Psoas muscle (tissue), 7 donors: ENCODE measurements at regions not wholly inside any gene's neighbourhood (a gene's known extent, or its start where the extent isn't known, plus 50 kb on each side); places are given as distances from the start of the nearest gene placed in this dataset.

Experiments
- ATAC-seq, 4 donors: fragments of 200-7000 bp; cut with Tn5 transposase; one replicate each; pipeline ENCODE4 v1.9.1; 2020; ENCODE audit warnings: moderate library complexity in 3 of 4, mild to moderate bottlenecking in 2 of 4
- DNase-seq, 2 donors: peaks; one replicate each; pipeline ENCODE4 v3.0.0-alpha.2; 2020
- H3K27ac ChIP-seq: fragments of 200-600 bp; one replicate; pipeline ENCODE4 v1.8.0; 2022
- H3K27me3 ChIP-seq, 3 donors: fragments of 200-600 bp in 1 of 3; one replicate each; pipeline versions ENCODE4 v1.6.1 to v1.8.0; 2013 to 2022; ENCODE audit warnings: low read length in 2 of 3, mild to moderate bottlenecking in 2 of 3, moderate library complexity in 1 of 3; ENCODE audit not compliant: insufficient read depth in 3 of 3
- H3K36me3 ChIP-seq, 2 donors: fragments of 200-600 bp in 1 of 2; one replicate each; pipeline versions ENCODE4 v1.6.1 to v1.8.0; 2013 to 2022; ENCODE audit warnings: low read depth in 1 of 2, mild to moderate bottlenecking in 1 of 2, moderate library complexity in 1 of 2; ENCODE audit not compliant: insufficient read depth in 1 of 2
- H3K4me1 ChIP-seq: fragments of 200-600 bp; one replicate; pipeline ENCODE4 v1.8.0; 2022
- H3K4me3 ChIP-seq: fragments of 200-600 bp; one replicate; pipeline ENCODE4 v1.8.0; 2022; ENCODE audit warnings: mild to moderate bottlenecking
- H3K9me3 ChIP-seq: fragments of 200-600 bp; one replicate; pipeline ENCODE4 v1.8.0; 2022
- WGBS, 3 donors: extraction: QIAGEN DNeasy Blood & Tissue Kit; methylation state at CpG; one replicate each; pipeline versions ENCODE4 v1.1.6 to v1.1.7; 2013; 5-methylcytosine and 5-hydroxymethylcytosine counted together
- intact Hi-C, 2 donors: fragments of 100-400 bp; cut with DNase I; formaldehyde crosslinking; loops; one replicate each; pipeline versions ENCODE4 v1.11.0 to v1.14.2; 2022
- TF ChIP-seq, protein P1 (sequence below): fragments of 200-600 bp; IDR thresholded peaks from one replicate; pipeline ENCODE4 v1.8.0; 2022; ENCODE audit warnings: antibody characterized with exemption
- donor health status: healthy with polysubstance abuse.
- donor health status: DM: no; HTN: no; CAD: no; lungs with moderate emphysema.
- donor health status: Bipolar disorder and iron deficiency.
- donor health status: healthy.
- donor health status: DM: yes; HTN: yes; CAD: no.
- donor health status: DM: no; HTN: no; CAD: no.
- donor health status: DM: yes; HTN: yes; CAD: no.

DNA sequence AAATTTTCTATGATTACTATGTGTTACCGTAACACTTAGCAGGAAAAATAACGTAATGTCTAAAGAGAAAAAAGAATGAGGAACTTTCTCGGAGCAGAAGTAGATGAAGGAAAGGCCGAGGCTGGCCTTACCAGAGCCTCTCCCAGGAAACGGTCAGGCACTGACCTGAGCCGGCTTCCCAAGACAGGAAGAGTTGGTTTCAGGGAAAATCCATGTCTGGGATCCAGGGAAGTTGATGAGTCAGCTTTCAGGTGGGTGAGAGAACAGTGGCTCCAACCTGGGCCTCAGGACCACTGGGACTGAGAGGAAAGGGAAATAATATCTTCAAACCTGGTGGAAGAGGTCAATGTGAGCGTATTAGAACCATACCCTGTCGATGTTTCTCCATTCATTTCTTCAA, 93.3 kb upstream of the UBL3 start:
- Histone ChIP-seq H3K4me3 (no peak overlapping the region), H3K36me3 (no peaks in the 10 kb centered on the region), H3K27ac (no peak overlapping the region), H3K9me3 (no peaks in the 10 kb centered on the region), H3K27me3 (no peaks in the 10 kb centered on the region), H3K4me1 (no peaks in the 10 kb centered on the region)
- ATAC-seq (no peak), DNase-seq (no peak)
- intact Hi-C loops = no loop called here
- TF ChIP-seq, protein P1, sequence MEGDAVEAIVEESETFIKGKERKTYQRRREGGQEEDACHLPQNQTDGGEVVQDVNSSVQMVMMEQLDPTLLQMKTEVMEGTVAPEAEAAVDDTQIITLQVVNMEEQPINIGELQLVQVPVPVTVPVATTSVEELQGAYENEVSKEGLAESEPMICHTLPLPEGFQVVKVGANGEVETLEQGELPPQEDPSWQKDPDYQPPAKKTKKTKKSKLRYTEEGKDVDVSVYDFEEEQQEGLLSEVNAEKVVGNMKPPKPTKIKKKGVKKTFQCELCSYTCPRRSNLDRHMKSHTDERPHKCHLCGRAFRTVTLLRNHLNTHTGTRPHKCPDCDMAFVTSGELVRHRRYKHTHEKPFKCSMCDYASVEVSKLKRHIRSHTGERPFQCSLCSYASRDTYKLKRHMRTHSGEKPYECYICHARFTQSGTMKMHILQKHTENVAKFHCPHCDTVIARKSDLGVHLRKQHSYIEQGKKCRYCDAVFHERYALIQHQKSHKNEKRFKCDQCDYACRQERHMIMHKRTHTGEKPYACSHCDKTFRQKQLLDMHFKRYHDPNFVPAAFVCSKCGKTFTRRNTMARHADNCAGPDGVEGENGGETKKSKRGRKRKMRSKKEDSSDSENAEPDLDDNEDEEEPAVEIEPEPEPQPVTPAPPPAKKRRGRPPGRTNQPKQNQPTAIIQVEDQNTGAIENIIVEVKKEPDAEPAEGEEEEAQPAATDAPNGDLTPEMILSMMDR = no peak
- 79 to 81% (median 80%) methylated on average over 8 of the region's 8 CpGs for WGBS, 3 donors

- H3K4me3 ChIP-seq = no peak overlapping the region
- intact Hi-C loops = no loop called here
- no peak overlapping the region for H3K27ac ChIP-seq
- no peak for DNase-seq
- no peaks in the 10 kb centered on the region for H3K9me3 ChIP-seq
- ATAC-seq = no peak
- H3K4me1 ChIP-seq = no peaks in the 10 kb centered on the region
- H3K27me3 ChIP-seq = no peaks in the 10 kb centered on the region
- TF ChIP-seq, protein P1 = no peak
- WGBS, 3 donors = 56 to 78% (median 66%) methylated on average over 2 of the region's 2 CpGs
- H3K36me3 ChIP-seq = no peaks in the 10 kb centered on the region
Observed at GRCh38 chr13:29943273-29943672, 92.9 kb upstream of the UBL3 start.

- no peak overlapping the region for H3K27ac ChIP-seq
- H3K9me3 ChIP-seq = no peaks in the 10 kb centered on the region
- H3K36me3 ChIP-seq = no peaks in the 10 kb centered on the region
- peaks cover 0 to 5% (median 0%) of the 10 kb centered on the region in 3 donors for H3K27me3 ChIP-seq
- DNase-seq (no peak), ATAC-seq (no peak)
- 69 to 83% (median 72%) methylated on average over 1 of the region's 1 CpG for WGBS, 3 donors
- no peaks in the 10 kb centered on the region for H3K4me1 ChIP-seq
- intact Hi-C loops = no loop called here
- TF ChIP-seq, protein P1 = no peak
- no peak overlapping the region for H3K4me3 ChIP-seq
Observed at GRCh38 chr13:29940715-29941114, 90.3 kb upstream of the UBL3 start.

- intact Hi-C loops = no loop called here
- Histone ChIP-seq H3K4me3 (no peak overlapping the region), H3K9me3 (no peaks in the 10 kb centered on the region), H3K4me1 (no peaks in the 10 kb centered on the region), H3K36me3 (no peaks in the 10 kb centered on the region), H3K27ac (no peak overlapping the region), H3K27me3 (peaks cover 0 to 5% (median 0%) of the 10 kb centered on the region in 3 donors)
- ATAC-seq (no peak), DNase-seq (no peak)
- TF ChIP-seq, protein P1 = no peak
- 71 to 83% (median 77%) methylated on average over 5 of the region's 5 CpGs for WGBS, 3 donors
Observed at GRCh38 chr13:29939158-29939557, 88.7 kb upstream of the UBL3 start.

DNA sequence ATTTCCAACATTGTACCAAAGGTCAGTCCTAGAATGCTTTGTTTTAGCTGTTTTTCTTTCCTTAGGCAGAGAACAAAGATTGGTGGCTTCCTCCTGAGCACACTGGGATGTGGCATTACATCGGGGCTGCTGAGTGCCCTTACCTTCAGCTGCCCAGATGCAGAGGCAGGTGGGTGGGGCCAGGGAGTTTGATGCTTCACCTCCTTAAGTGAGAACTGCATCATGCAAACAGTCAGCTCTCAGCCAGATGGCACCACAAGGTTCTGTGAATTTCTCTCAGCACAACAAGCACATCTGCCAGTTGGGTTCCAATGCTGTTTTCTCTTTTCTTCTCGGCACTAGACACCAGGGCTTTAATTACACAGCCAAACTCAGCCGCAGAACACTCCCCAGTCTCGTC, 87.4 kb upstream of the UBL3 start:
- DNase-seq = no peak
- TF ChIP-seq, protein P1 = no peak
- no peaks in the 10 kb centered on the region for H3K36me3 ChIP-seq
- no peaks in the 10 kb centered on the region for H3K9me3 ChIP-seq
- H3K4me3 ChIP-seq = no peak overlapping the region
- no peak for ATAC-seq
- H3K27ac ChIP-seq = no peak overlapping the region
- peaks cover 0 to 5% (median 0%) of the 10 kb centered on the region in 3 donors for H3K27me3 ChIP-seq
- no peaks in the 10 kb centered on the region for H3K4me1 ChIP-seq
- intact Hi-C loops = no loop called here
- WGBS, 3 donors = 47 to 73% (median 56%) methylated on average over 4 of the region's 4 CpGs
